Activated B cell treated with CpG ODN at 0.5 μM for 24 hours (primary cell): ENCODE measurements at regions not wholly inside any gene's neighbourhood (a gene's known extent, or its start where the extent isn't known, plus 50 kb on each side); places are given as distances from the start of the nearest gene placed in this dataset.
"Not testable (repeated sequence)": the region's sequence is repeated elsewhere in the genome, so short reads cannot be mapped to it uniquely, and the experiment has no call there.

Experiments used
- ATAC-seq: fragments of 200-7000 bp; cut with Tn5 transposase; one replicate; pipeline ENCODE4 v1.10.0; 2021; ENCODE audit warnings: low read depth, mild to moderate bottlenecking, moderate library complexity
- CTCF ChIA-PET: fragments of 350-600 bp; sonication (Branson Sonifier 250); formaldehyde crosslinking; loops from one replicate; lab custom pipeline; 2021; ENCODE audit warnings: antibody characterized with exemption; lab: Charles Lee
- POLR2A ChIA-PET: fragments of 350-600 bp; sonication (Branson Sonifier 250); formaldehyde crosslinking; loops from one replicate; lab custom pipeline; 2021; ENCODE audit warnings: antibody characterized with exemption; lab: Charles Lee
- DNase-seq: peaks from one replicate; pipeline ENCODE4 v3.0.0; 2022
- H3K27ac Mint-ChIP-seq: one replicate; pipeline ENCODE4 v1.8.0; 2020; ENCODE audit warnings: mixed read lengths
- H3K27me3 Mint-ChIP-seq: one replicate; pipeline ENCODE4 v1.8.0; 2021; ENCODE audit warnings: mixed read lengths
- H3K36me3 Mint-ChIP-seq: one replicate; pipeline ENCODE4 v1.8.0; 2021; ENCODE audit warnings: low read depth, mixed read lengths
- H3K4me1 Mint-ChIP-seq: one replicate; pipeline ENCODE4 v1.8.0; 2021; ENCODE audit warnings: mixed read lengths
- H3K4me3 Mint-ChIP-seq: one replicate; pipeline ENCODE4 v1.8.0; 2020; ENCODE audit warnings: mild to moderate bottlenecking, mixed read lengths
- H3K9me3 Mint-ChIP-seq: one replicate; pipeline ENCODE4 v1.8.0; 2020; ENCODE audit warnings: mixed read lengths
- intact Hi-C: fragments of 100-400 bp; cut with micrococcal nuclease; formaldehyde crosslinking; loops from one replicate; pipeline ENCODE4 v1.15.1; 2024
- TF ChIP-seq, protein P1 (sequence below): fragments of 200-600 bp; IDR thresholded peaks from one replicate; pipeline ENCODE4 v1.8.0; 2022; ENCODE audit warnings: antibody characterized with exemption, mild to moderate bottlenecking

GRCh38 chr13:109400624-109401257, 385.6 kb downstream of the IRS2 start:
- Mint-ChIP-seq H3K4me1 (no peaks in the 10 kb centered on the region), H3K27me3 (no peaks in the 10 kb centered on the region), H3K4me3 (no peak overlapping the region), H3K9me3 (no peaks in the 10 kb centered on the region), H3K36me3 (no peaks in the 10 kb centered on the region), H3K27ac (no peak overlapping the region)
- intact Hi-C loops = no loop called here
- ChIA-PET CTCF (no interaction called here), POLR2A (no interaction called here)
- ATAC-seq (no peak), DNase-seq (no peak)
- TF ChIP-seq, protein P1, sequence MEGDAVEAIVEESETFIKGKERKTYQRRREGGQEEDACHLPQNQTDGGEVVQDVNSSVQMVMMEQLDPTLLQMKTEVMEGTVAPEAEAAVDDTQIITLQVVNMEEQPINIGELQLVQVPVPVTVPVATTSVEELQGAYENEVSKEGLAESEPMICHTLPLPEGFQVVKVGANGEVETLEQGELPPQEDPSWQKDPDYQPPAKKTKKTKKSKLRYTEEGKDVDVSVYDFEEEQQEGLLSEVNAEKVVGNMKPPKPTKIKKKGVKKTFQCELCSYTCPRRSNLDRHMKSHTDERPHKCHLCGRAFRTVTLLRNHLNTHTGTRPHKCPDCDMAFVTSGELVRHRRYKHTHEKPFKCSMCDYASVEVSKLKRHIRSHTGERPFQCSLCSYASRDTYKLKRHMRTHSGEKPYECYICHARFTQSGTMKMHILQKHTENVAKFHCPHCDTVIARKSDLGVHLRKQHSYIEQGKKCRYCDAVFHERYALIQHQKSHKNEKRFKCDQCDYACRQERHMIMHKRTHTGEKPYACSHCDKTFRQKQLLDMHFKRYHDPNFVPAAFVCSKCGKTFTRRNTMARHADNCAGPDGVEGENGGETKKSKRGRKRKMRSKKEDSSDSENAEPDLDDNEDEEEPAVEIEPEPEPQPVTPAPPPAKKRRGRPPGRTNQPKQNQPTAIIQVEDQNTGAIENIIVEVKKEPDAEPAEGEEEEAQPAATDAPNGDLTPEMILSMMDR = no peak

DNA sequence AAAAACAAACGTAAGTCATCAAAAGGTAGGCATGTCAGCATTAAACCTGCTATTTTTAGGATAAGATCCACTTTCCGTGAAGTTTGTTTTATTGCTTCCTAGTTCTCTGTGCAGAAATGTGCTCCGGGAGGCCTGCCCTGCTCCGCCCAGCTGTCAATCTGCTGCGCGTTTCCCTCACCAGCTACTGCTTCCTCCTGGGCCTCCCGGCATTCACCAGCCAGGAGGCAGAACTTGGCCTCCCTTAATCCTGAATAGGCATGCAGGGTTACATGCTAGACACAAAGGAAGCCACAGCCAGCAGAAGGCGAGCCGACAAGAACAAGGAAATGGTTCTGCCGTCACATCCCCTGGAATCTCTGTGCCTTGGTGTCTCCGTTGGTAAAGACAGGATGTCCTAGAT, 386.2 kb downstream of the IRS2 start:
- Mint-ChIP-seq H3K27ac (no peak overlapping the region), H3K36me3 (no peaks in the 10 kb centered on the region), H3K9me3 (no peaks in the 10 kb centered on the region), H3K27me3 (no peaks in the 10 kb centered on the region), H3K4me3 (no peak overlapping the region), H3K4me1 (no peaks in the 10 kb centered on the region)
- DNase-seq (no peak), ATAC-seq (no peak)
- ChIA-PET CTCF (no interaction called here), POLR2A (no interaction called here)
- TF ChIP-seq, protein P1 = no peak
- intact Hi-C loops = no loop called here

DNA sequence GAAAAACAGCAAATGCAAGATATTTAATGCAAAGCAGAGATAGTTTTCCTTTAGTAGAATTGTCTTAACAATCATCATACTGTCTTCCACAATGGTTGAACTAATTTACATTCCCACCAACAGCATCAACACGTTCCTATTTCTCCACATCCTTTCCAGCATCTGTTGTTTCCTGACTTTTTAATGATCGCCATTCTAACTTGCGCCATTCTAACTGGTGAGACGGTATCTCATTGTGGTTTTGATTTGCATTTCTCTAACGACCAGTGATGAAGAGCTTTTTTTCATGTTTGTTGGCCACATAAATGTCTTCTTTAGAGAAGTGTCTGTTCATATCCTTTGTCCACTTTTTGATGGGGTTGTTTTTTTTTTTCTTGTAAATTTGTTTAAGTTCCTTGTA, 388.3 kb downstream of the IRS2 start:
- H3K27ac Mint-ChIP-seq, H3K27me3 Mint-ChIP-seq, CTCF ChIA-PET, intact Hi-C loops, H3K9me3 Mint-ChIP-seq, H3K4me1 Mint-ChIP-seq, H3K4me3 Mint-ChIP-seq, ATAC-seq, DNase-seq, POLR2A ChIA-PET, H3K36me3 Mint-ChIP-seq: not testable (repeated sequence)

DNA sequence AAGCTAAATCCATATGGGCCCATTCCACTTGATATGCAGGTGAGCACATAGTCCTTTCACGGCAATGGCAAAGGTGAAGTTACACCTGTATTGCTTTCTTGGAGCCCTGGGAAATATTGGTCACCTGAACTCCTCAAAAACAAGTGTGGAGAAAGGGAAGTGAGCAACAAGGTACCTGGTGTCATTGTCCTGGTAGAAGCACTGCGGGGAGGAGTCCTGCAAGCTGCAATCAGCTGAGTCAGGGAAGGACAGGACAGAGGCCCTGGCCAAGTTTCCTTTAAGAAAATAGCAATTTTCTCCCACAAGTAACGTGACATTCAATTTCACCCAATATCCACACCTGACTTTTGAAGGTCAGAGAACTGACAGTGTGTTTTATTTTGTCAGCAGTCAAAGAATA, 389.1 kb downstream of the IRS2 start:
- ChIA-PET CTCF (no interaction called here), POLR2A (no interaction called here)
- Mint-ChIP-seq H3K36me3 (no peaks in the 10 kb centered on the region), H3K9me3 (no peaks in the 10 kb centered on the region), H3K27me3 (no peaks in the 10 kb centered on the region), H3K27ac (no peak overlapping the region), H3K4me3 (no peak overlapping the region), H3K4me1 (no peaks in the 10 kb centered on the region)
- intact Hi-C loops = no loop called here
- DNase-seq (no peak), ATAC-seq (no peak)
- TF ChIP-seq, protein P1 = no peak

DNA sequence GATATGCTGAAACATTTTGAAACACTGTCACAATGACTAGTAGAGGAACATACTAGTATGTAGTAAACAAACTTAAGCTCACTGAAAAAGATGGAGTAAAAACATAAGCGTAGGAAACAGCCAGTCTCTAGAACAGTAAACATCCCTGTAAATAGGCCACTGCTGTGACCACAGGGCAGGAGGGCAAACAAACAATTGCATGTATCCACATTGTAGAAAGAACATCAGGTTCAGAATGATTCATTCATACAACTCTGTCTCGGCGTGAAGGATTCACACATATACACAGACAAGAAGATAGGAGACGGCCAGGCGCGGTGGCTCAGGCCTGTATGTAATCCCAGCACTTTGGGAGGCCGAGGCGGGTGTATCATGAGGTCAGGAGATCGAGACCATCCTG, 390.1 kb downstream of the IRS2 start:
- ATAC-seq (no peak), DNase-seq (no peak)
- Mint-ChIP-seq H3K4me3 (no peak overlapping the region), H3K27me3 (no peaks in the 10 kb centered on the region), H3K27ac (no peak overlapping the region), H3K9me3 (no peaks in the 10 kb centered on the region), H3K36me3 (no peaks in the 10 kb centered on the region), H3K4me1 (no peaks in the 10 kb centered on the region)
- CTCF ChIA-PET = no interaction called here
- intact Hi-C loops = no loop called here
- TF ChIP-seq, protein P1 = no peak
- POLR2A ChIA-PET = no interaction called here

DNA sequence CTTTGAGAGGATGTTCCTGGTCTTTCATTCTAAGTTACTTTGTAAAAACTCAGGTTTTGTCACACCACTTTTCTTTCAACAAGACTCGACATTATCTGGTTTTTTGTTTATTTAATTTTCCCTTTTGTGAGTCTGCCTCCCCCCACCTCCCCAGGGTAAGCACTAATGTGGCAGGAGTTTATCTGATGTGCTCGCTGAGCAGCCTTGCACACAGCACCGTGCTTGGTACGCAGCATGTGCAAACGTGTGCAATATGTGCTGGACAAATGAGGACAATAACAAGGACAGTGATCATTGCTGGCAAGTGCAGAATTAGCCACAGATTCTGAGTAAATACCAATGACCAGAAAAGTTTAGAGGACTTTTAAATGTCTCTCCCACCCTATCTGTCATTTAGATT, 391.4 kb downstream of the IRS2 start:
- POLR2A ChIA-PET = no interaction called here

More for the DNA sequence above, 391.4 kb downstream of the IRS2 start:
- no peak overlapping the region for H3K4me3 Mint-ChIP-seq
- TF ChIP-seq, protein P1 = no peak
- H3K9me3 Mint-ChIP-seq = no peaks in the 10 kb centered on the region
- no peak for DNase-seq
- no peaks in the 10 kb centered on the region for H3K36me3 Mint-ChIP-seq
- H3K27me3 Mint-ChIP-seq = no peaks in the 10 kb centered on the region
- no peaks in the 10 kb centered on the region for H3K4me1 Mint-ChIP-seq
- no peak overlapping the region for H3K27ac Mint-ChIP-seq
- CTCF ChIA-PET = no interaction called here
- intact Hi-C loops = no loop called here
- no peak for ATAC-seq
